ENCODE measurements at regions not wholly inside any gene's neighbourhood (a gene's known extent, or its start where the extent isn't known, plus 50 kb on each side); places are given as distances from the start of the nearest gene placed in this dataset.

- WGBS, 2 experiments, result 90 to 93% methylated on average over 2 of the region's 2 CpGs
- Histone ChIP-seq H3K27ac (ENCODE audit: insufficient read depth, low read depth, low read length, poor library complexity, severe bottlenecking) (no peak overlapping the region), H3K4me1 (ENCODE audit: control insufficient read depth, insufficient read depth, low read length) (no peaks in the 10 kb centered on the region), H3K4me3 (ENCODE audit: insufficient read depth, low read depth, low read length) (no peak overlapping the region), H3K27me3 (ENCODE audit: control insufficient read depth, insufficient read depth, low read length, poor library complexity, severe bottlenecking) (peaks cover 3% of the 10 kb centered on the region), H3K36me3 (ENCODE audit: control insufficient read depth, insufficient read depth, low read length) (no peaks in the 10 kb centered on the region), H3K9me3 (ENCODE audit: control insufficient read depth, low read length) (no peaks in the 10 kb centered on the region)
Measured at GRCh38 chr3:72453706-72454105, 394.5 kb downstream of the SHQ1 start.

GRCh38 chr3:72452745-72453144, 395.5 kb downstream of the SHQ1 start:
- Histone ChIP-seq H3K36me3 (ENCODE audit: control insufficient read depth, insufficient read depth, low read length) (no peaks in the 10 kb centered on the region), H3K4me3 (ENCODE audit: insufficient read depth, low read depth, low read length) (no peak overlapping the region), H3K4me1 (ENCODE audit: control insufficient read depth, insufficient read depth, low read length) (peaks cover 5% of the 10 kb centered on the region), H3K9me3 (ENCODE audit: control insufficient read depth, low read length) (no peaks in the 10 kb centered on the region), H3K27ac (ENCODE audit: insufficient read depth, low read depth, low read length, poor library complexity, severe bottlenecking) (no peak overlapping the region), H3K27me3 (ENCODE audit: control insufficient read depth, insufficient read depth, low read length, poor library complexity, severe bottlenecking) (peaks cover 13% of the 10 kb centered on the region)
- WGBS, 2 experiments, result 93 to 94% methylated on average over 5 of the region's 5 CpGs

- peaks cover 18% of the 10 kb centered on the region for H3K27me3 ChIP-seq (ENCODE audit: control insufficient read depth, insufficient read depth, low read length, poor library complexity, severe bottlenecking)
- no peak overlapping the region for H3K27ac ChIP-seq (ENCODE audit: insufficient read depth, low read depth, low read length, poor library complexity, severe bottlenecking)
- 82 to 90% methylated on average over 3 of the region's 3 CpGs for WGBS, 2 experiments
- no peaks in the 10 kb centered on the region for H3K9me3 ChIP-seq (ENCODE audit: control insufficient read depth, low read length)
- H3K4me1 ChIP-seq (ENCODE audit: control insufficient read depth, insufficient read depth, low read length), result peaks cover 6% of the 10 kb centered on the region
- H3K36me3 ChIP-seq (ENCODE audit: control insufficient read depth, insufficient read depth, low read length), result no peaks in the 10 kb centered on the region
- no peak overlapping the region for H3K4me3 ChIP-seq (ENCODE audit: insufficient read depth, low read depth, low read length)
Measured at GRCh38 chr3:72451841-72452240, 396.4 kb downstream of the SHQ1 start.

- 96 to 99% methylated on average over 3 of the region's 3 CpGs for WGBS, 2 experiments
- H3K9me3 ChIP-seq (ENCODE audit: control insufficient read depth, low read length), result no peaks in the 10 kb centered on the region
- H3K4me3 ChIP-seq (ENCODE audit: insufficient read depth, low read depth, low read length), result no peak overlapping the region
- H3K27ac ChIP-seq (ENCODE audit: insufficient read depth, low read depth, low read length, poor library complexity, severe bottlenecking), result no peak overlapping the region
- peaks cover 18% of the 10 kb centered on the region for H3K27me3 ChIP-seq (ENCODE audit: control insufficient read depth, insufficient read depth, low read length, poor library complexity, severe bottlenecking)
- no peaks in the 10 kb centered on the region for H3K36me3 ChIP-seq (ENCODE audit: control insufficient read depth, insufficient read depth, low read length)
- H3K4me1 ChIP-seq (ENCODE audit: control insufficient read depth, insufficient read depth, low read length), result peaks cover 16% of the 10 kb centered on the region
Measured at GRCh38 chr3:72449551-72449950, 398.7 kb downstream of the SHQ1 start.

- H3K27me3 ChIP-seq (ENCODE audit: control insufficient read depth, insufficient read depth, low read length, poor library complexity, severe bottlenecking), result peaks cover 18% of the 10 kb centered on the region
- H3K4me1 ChIP-seq (ENCODE audit: control insufficient read depth, insufficient read depth, low read length), result peaks cover 16% of the 10 kb centered on the region
- H3K4me3 ChIP-seq (ENCODE audit: insufficient read depth, low read depth, low read length), result no peak overlapping the region
- 89 to 97% methylated on average over 3 of the region's 3 CpGs for WGBS, 2 experiments
- H3K27ac ChIP-seq (ENCODE audit: insufficient read depth, low read depth, low read length, poor library complexity, severe bottlenecking), result no peak overlapping the region
- no peaks in the 10 kb centered on the region for H3K36me3 ChIP-seq (ENCODE audit: control insufficient read depth, insufficient read depth, low read length)
- H3K9me3 ChIP-seq (ENCODE audit: control insufficient read depth, low read length), result no peaks in the 10 kb centered on the region
Measured at GRCh38 chr3:72448858-72449257, 399.4 kb downstream of the SHQ1 start.

GRCh38 chr3:72448375-72448823, 399.8 kb downstream of the SHQ1 start:
- Histone ChIP-seq H3K27me3 (ENCODE audit: control insufficient read depth, insufficient read depth, low read length, poor library complexity, severe bottlenecking) (peaks cover 18% of the 10 kb centered on the region), H3K4me3 (ENCODE audit: insufficient read depth, low read depth, low read length) (no peak overlapping the region), H3K4me1 (ENCODE audit: control insufficient read depth, insufficient read depth, low read length) (peaks cover 16% of the 10 kb centered on the region), H3K36me3 (ENCODE audit: control insufficient read depth, insufficient read depth, low read length) (no peaks in the 10 kb centered on the region), H3K27ac (ENCODE audit: insufficient read depth, low read depth, low read length, poor library complexity, severe bottlenecking) (no peak overlapping the region), H3K9me3 (ENCODE audit: control insufficient read depth, low read length) (no peaks in the 10 kb centered on the region)
- WGBS, 2 experiments, result 77 to 81% methylated on average over 8 of the region's 8 CpGs

- Histone ChIP-seq H3K4me1 (ENCODE audit: control insufficient read depth, insufficient read depth, low read length) (peaks cover 16% of the 10 kb centered on the region), H3K27ac (ENCODE audit: insufficient read depth, low read depth, low read length, poor library complexity, severe bottlenecking) (peak overlapping the region; percentile 74), H3K4me3 (ENCODE audit: insufficient read depth, low read depth, low read length) (peak overlapping the region; percentile 70), H3K9me3 (ENCODE audit: control insufficient read depth, low read length) (no peaks in the 10 kb centered on the region), H3K36me3 (ENCODE audit: control insufficient read depth, insufficient read depth, low read length) (no peaks in the 10 kb centered on the region), H3K27me3 (ENCODE audit: control insufficient read depth, insufficient read depth, low read length, poor library complexity, severe bottlenecking) (peaks cover 18% of the 10 kb centered on the region)
- 1% methylated on average over 96 of the region's 97 CpGs for WGBS, 2 experiments
Measured at GRCh38 chr3:72447059-72447946, 400.9 kb downstream of the SHQ1 start.

GRCh38 chr3:72446218-72447058, 401.8 kb downstream of the SHQ1 start, which contains the start of gene RYBP:
Gene RYBP, minus strand, starts transcription at chr3:72446621.
- 0 to 1% methylated on average over 44 to 47 of the region's 49 CpGs for WGBS, 2 experiments
- Histone ChIP-seq H3K4me1 (ENCODE audit: control insufficient read depth, insufficient read depth, low read length) (peaks cover 16% of the 10 kb centered on the region), H3K36me3 (ENCODE audit: control insufficient read depth, insufficient read depth, low read length) (no peaks in the 10 kb centered on the region), H3K27me3 (ENCODE audit: control insufficient read depth, insufficient read depth, low read length, poor library complexity, severe bottlenecking) (peaks cover 18% of the 10 kb centered on the region), H3K9me3 (ENCODE audit: control insufficient read depth, low read length) (no peaks in the 10 kb centered on the region), H3K4me3 (ENCODE audit: insufficient read depth, low read depth, low read length) (peak within 1 kb of the TSS; percentile 70), H3K27ac (ENCODE audit: insufficient read depth, low read depth, low read length, poor library complexity, severe bottlenecking) (peak within 1 kb of the TSS; percentile 74)

- Histone ChIP-seq H3K27ac (ENCODE audit: insufficient read depth, low read depth, low read length, poor library complexity, severe bottlenecking) (no peak overlapping the region), H3K4me3 (ENCODE audit: insufficient read depth, low read depth, low read length) (peak overlapping the region; percentile 70), H3K9me3 (ENCODE audit: control insufficient read depth, low read length) (no peaks in the 10 kb centered on the region), H3K4me1 (ENCODE audit: control insufficient read depth, insufficient read depth, low read length) (peaks cover 16% of the 10 kb centered on the region), H3K27me3 (ENCODE audit: control insufficient read depth, insufficient read depth, low read length, poor library complexity, severe bottlenecking) (peaks cover 18% of the 10 kb centered on the region), H3K36me3 (ENCODE audit: control insufficient read depth, insufficient read depth, low read length) (no peaks in the 10 kb centered on the region)
- WGBS, 2 experiments, result 3 to 5% methylated on average over 4 of the region's 4 CpGs
Measured at GRCh38 chr3:72445827-72446217, 402.4 kb downstream of the SHQ1 start.

- no peak overlapping the region for H3K4me3 ChIP-seq (ENCODE audit: insufficient read depth, low read depth, low read length)
- no peaks in the 10 kb centered on the region for H3K9me3 ChIP-seq (ENCODE audit: control insufficient read depth, low read length)
- no peak overlapping the region for H3K27ac ChIP-seq (ENCODE audit: insufficient read depth, low read depth, low read length, poor library complexity, severe bottlenecking)
- H3K4me1 ChIP-seq (ENCODE audit: control insufficient read depth, insufficient read depth, low read length), result peaks cover 16% of the 10 kb centered on the region
- H3K36me3 ChIP-seq (ENCODE audit: control insufficient read depth, insufficient read depth, low read length), result no peaks in the 10 kb centered on the region
- H3K27me3 ChIP-seq (ENCODE audit: control insufficient read depth, insufficient read depth, low read length, poor library complexity, severe bottlenecking), result peaks cover 18% of the 10 kb centered on the region
- 79 to 95% methylated on average over 4 to 6 of the region's 7 CpGs for WGBS, 2 experiments
Measured at GRCh38 chr3:72444656-72445223, 403.5 kb downstream of the SHQ1 start.
